ENCODE measurements at regions not wholly inside any gene's neighbourhood (a gene's known extent, or its start where the extent isn't known, plus 50 kb on each side); places are given as distances from the start of the nearest gene placed in this dataset.

DNA sequence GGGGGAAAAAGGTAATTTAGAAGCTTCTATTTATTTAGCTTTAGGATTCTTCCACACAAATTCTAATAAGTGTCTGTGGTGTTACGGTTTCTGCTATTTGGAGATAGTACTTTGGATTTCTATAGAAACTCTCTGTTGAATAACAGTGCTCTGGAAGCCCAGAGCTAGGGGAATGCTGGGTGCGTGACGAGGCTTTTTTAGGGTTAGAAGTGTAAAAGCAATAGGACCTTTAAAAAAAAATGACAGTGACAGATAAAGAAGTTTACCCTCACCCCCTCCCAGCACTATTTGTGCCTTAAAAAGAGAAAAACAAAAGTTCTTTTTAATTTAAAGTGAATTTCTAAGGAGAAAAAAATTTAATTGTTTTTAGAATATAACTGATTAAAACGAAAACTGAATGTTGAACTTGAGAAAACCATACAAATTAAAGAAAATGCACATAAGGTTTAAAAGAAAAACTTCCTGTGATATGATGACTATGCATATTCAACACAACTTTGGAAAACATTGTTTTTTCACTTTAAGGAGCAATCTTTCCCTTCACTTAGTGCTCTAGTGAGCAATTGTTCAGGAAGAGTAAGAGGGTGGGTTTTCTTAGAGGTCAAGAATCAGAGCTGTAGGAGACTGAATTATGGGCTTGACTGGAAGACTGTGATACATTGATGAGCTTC, 89.6 kb upstream of the RIPOR2 start:
- TF ChIP-seq POLR2A (IDR thresholded peaks at IDR 0.05; ENCODE audit: low read depth, low read length): no peak
- TF ChIP-seq, protein P1, sequence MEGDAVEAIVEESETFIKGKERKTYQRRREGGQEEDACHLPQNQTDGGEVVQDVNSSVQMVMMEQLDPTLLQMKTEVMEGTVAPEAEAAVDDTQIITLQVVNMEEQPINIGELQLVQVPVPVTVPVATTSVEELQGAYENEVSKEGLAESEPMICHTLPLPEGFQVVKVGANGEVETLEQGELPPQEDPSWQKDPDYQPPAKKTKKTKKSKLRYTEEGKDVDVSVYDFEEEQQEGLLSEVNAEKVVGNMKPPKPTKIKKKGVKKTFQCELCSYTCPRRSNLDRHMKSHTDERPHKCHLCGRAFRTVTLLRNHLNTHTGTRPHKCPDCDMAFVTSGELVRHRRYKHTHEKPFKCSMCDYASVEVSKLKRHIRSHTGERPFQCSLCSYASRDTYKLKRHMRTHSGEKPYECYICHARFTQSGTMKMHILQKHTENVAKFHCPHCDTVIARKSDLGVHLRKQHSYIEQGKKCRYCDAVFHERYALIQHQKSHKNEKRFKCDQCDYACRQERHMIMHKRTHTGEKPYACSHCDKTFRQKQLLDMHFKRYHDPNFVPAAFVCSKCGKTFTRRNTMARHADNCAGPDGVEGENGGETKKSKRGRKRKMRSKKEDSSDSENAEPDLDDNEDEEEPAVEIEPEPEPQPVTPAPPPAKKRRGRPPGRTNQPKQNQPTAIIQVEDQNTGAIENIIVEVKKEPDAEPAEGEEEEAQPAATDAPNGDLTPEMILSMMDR (conservative IDR thresholded peaks at IDR 0.05; ENCODE audit: low read depth, low read length): no peak
- no peak for TF ChIP-seq MAZ (IDR thresholded peaks at IDR 0.05; ENCODE audit: borderline replicate concordance, low read depth, low read length)
- no peak for TF ChIP-seq RCOR1 (IDR thresholded peaks at IDR 0.05; ENCODE audit: insufficient replicate concordance, low read length)
- TF ChIP-seq RAD21 (IDR thresholded peaks at IDR 0.05; ENCODE audit: low read length): no peak

Measured in IMR-90 (cell line).